GM12891 (cell line): ENCODE measurements at regions not wholly inside any gene's neighbourhood (a gene's known extent, or its start where the extent isn't known, plus 50 kb on each side); places are given as distances from the start of the nearest gene placed in this dataset.
"Not testable (repeated sequence)": the region's sequence is repeated elsewhere in the genome, so short reads cannot be mapped to it uniquely, and the experiment has no call there.

Experiments used
- DNase-seq: peaks from one replicate; pipeline ENCODE4 v3.0.0; 2011; ENCODE audit warnings: low spot score; ENCODE audit not compliant: insufficient read length
- FAIRE-seq: peaks from 2 replicates; lab custom pipeline; 2011; peaks lifted over from hg19 to GRCh38; lab: Jason Lieb, UNC
- PAX5 ChIP-seq: IDR thresholded peaks from 2 replicates; pipeline ENCODE4 v1.6.1; 2011; ENCODE audit warnings: low read length, moderate library complexity, mild to moderate bottlenecking; ENCODE audit not compliant: insufficient read depth, severe bottlenecking
- POLR2A ChIP-seq: IDR thresholded peaks from 2 replicates; pipeline ENCODE4 v1.6.1; 2011; ENCODE audit warnings: low read depth, low read length, control low read depth
- POLR2AphosphoS5 ChIP-seq: IDR thresholded peaks from 2 replicates; pipeline ENCODE4 v1.6.1; 2011; ENCODE audit warnings: low read depth, low read length, control low read depth
- POU2F2 ChIP-seq: IDR thresholded peaks from 2 replicates; pipeline ENCODE4 v1.6.1; 2011; ENCODE audit warnings: low read depth, mild to moderate bottlenecking, control low read depth, low read length, moderate library complexity
- SPI1 ChIP-seq: IDR thresholded peaks from 2 replicates; pipeline ENCODE4 v1.6.1; 2011; ENCODE audit warnings: low read depth, low read length, control low read depth
- TAF1 ChIP-seq: IDR thresholded peaks from 2 replicates; pipeline ENCODE4 v1.6.1; 2011; ENCODE audit warnings: low read depth, low read length, control low read depth

DNA sequence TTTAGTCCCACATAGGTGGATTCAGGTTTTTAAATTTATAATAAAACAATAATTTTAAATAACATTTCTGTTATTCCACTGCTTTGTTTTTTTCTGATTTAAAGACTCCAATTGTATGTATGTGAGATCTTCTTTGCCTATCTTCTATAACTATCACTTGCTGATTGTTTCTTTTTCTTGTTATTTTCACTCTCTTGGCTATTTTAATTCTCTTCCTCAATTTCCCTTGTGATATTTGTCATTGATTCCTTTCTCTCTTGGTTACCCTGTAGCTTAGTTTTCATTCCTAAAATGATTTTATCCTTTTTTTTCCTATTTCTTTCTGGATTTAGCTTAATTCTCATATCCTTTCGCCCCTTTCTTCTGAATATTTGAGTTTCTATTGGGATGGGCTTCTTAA lies 227.3 kb upstream of the TENT5A start:
- no peak for FAIRE-seq
- no peak for TF ChIP-seq POU2F2
- TF ChIP-seq PAX5: no peak

DNA sequence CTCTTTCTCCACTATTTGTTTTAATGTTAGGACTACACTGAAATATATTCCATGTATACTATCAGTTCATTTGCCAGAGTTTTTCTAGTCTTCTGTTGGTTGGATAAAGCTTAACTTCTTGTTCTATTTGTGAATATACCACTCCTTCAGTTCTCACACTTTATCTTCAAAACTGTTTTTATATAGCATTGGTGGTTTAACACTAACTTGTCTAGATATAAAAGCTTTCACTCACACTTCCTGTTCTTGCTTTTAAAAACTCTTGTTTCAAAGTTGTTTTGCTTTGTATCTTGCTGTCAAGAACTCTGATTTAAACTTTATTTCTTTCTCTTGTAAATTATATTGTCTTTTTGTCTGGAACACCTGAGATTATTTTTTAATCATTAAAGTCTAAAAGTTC lies 226.8 kb upstream of the TENT5A start:
- no peak for TF ChIP-seq POLR2AphosphoS5
- TF ChIP-seq SPI1: no peak
- no peak for TF ChIP-seq POLR2A
- no peak for TF ChIP-seq POU2F2
- TF ChIP-seq TAF1: no peak
- no peak for TF ChIP-seq PAX5
- peak; percentile 41 for FAIRE-seq

More for the DNA sequence above, 227.3 kb upstream of the TENT5A start:
- DNase-seq: no peak

DNA sequence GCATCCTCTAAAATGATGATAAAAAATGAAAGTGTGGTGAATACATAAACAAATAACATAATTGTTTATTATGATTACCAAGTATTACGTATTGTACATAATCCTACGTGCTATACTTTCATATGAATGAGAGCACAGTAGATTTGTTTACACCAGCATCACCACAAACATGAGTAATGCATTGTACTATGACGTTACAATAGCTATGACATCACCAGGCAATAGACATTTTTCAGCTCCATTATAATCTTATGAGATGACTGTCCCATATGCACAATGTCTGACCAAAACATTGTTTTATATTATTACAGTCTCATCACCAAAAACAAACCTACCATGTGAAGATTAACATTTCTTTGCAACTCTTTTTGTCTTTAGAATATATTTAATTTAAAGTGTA lies 225.7 kb upstream of the TENT5A start:
- no peak for TF ChIP-seq POLR2A
- TF ChIP-seq TAF1: no peak
- TF ChIP-seq PAX5: no peak
- no peak for TF ChIP-seq POU2F2
- no peak for TF ChIP-seq POLR2AphosphoS5
- TF ChIP-seq SPI1: no peak
- DNase-seq (no peak), FAIRE-seq (no peak)

More for the DNA sequence above, 226.8 kb upstream of the TENT5A start:
- DNase-seq: no peak

DNA sequence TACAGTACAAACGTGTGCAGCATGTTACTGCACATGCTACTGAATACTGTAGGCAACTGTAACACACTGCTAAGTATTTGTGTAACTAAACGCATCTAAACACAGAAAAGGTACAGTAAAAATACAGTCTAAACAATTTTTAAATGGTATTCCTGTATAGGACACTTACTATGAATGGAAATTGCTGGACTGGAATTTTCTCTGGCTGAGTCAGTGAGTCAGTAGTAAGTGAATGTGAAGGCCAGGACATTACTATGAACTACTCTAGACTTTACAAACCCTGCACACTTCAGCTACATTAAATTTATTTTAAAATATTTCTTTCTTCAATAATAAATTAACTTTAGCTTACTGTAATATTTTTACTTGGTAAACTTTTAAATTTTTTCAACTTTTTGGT lies 225.0 kb upstream of the TENT5A start:
- FAIRE-seq (no peak), DNase-seq (no peak)

DNA sequence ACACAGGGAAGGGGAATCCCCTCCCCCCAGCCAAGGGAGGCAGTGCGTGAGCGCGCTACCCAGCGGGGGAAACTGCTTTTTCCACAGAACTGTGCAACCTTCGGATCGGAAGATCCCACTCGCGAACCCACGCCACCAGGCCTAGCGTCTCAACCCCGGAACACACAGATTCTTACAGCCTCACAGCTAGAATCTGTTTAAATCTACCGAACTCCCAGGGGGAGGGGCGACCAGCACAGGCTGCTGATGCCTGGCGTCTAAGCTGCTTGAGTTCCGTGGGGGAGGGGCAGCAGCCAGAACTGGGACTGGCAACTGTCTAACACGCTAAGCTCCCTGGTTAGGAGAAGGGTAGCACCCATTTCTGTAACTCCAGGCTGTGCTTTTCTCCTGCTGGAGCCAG lies 217.3 kb upstream of the TENT5A start:
- no peak for TF ChIP-seq PAX5
- TF ChIP-seq POLR2A: no peak
- TF ChIP-seq POU2F2: no peak
- no peak for TF ChIP-seq SPI1
- TF ChIP-seq POLR2AphosphoS5: no peak
- no peak for TF ChIP-seq TAF1
- no peak for FAIRE-seq

More for the DNA sequence above, 225.0 kb upstream of the TENT5A start:
- no peak for TF ChIP-seq TAF1
- TF ChIP-seq POLR2AphosphoS5: no peak
- TF ChIP-seq POLR2A: no peak
- no peak for TF ChIP-seq SPI1
- TF ChIP-seq PAX5: no peak
- TF ChIP-seq POU2F2: no peak

DNA sequence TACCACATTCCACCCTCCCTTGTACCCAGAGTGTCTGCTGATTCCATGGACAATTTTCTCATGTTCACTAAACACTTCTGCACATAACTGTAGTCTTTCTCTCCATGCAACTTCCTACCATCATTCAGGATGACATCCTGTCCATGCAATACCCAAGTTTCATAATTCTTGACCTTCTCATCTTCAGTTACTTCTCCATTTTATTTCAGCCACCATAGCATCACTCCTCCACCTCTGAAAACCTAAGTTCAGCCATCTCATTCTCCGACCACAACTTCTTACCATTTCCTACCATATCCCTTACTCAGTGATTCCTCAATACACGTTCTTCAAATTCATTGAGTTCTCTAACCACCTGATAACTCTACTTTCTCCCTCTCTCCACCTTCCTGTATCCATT lies 216.5 kb upstream of the TENT5A start:
- TF ChIP-seq POLR2A: no peak
- no peak for TF ChIP-seq PAX5
- TF ChIP-seq TAF1: no peak
- TF ChIP-seq SPI1: no peak
- TF ChIP-seq POU2F2: no peak
- no peak for TF ChIP-seq POLR2AphosphoS5
- FAIRE-seq: no peak
- no peak for DNase-seq

More for the DNA sequence above, 217.3 kb upstream of the TENT5A start:
- DNase-seq: no peak

DNA sequence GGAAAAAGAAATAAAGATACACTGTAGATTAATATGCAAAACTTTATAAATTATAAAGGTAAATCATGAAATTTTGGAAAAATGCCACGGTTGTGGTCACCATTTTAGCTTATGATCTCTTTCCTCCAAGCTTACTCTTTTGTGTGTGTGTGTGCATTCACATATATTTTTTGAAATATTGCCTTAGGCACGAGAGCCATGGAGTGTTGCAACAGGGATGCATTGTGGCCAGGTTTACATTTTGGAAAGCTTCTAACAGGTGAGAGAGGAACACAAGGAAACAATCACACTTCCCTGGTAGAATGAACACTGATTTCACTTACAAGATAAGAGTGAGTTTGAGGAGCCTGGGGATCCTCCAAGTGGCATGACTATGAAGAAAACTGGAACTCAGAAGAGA lies 214.5 kb upstream of the TENT5A start:
- TF ChIP-seq TAF1 (no peak), POU2F2 (no peak), POLR2AphosphoS5 (no peak), POLR2A (no peak), PAX5 (no peak), SPI1 (no peak)
- no peak for FAIRE-seq
- no peak for DNase-seq

DNA sequence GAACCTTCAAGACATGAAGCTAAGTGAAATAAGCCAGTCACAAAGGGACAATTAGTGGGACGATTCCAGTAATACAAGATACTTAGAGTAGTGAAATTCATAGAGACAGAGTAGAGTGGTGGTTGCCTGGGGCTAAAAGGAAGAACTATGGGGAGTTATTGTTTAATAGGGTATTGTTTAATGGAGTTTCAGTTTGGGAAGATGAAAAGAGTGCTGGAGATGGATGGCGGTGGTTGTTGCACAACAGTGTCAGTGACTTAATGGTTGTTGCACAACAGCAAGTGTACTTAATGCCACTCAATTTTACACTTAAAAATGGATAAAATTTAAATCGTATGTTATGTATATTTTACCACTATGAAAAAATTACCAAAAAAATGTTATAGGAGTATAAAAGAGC lies 209.7 kb upstream of the TENT5A start:
- FAIRE-seq (no peak), DNase-seq (no peak)
- TF ChIP-seq POLR2AphosphoS5 (no peak), POLR2A (no peak), SPI1 (no peak), TAF1 (no peak), POU2F2 (no peak), PAX5 (no peak)

DNA sequence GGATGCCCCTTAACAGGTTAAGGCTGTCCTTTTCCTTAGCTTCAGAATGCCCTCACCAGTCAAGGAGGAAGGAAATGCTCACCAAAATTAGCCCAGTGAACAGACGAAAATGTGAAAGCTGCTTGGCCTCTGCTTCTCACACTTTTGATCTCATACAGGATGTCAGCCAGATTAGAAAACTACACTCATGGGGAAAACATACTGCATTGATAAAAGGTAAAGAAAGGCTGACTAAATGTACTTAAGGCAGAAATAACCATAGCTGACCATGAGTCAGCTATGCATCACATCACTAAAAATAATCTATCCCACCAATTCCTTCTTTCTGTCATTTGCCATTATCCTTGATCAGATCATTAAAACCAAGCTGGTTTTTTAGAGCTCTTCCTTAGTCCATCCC lies 198.4 kb upstream of the TENT5A start:
- no peak for DNase-seq
- no peak for FAIRE-seq

DNA sequence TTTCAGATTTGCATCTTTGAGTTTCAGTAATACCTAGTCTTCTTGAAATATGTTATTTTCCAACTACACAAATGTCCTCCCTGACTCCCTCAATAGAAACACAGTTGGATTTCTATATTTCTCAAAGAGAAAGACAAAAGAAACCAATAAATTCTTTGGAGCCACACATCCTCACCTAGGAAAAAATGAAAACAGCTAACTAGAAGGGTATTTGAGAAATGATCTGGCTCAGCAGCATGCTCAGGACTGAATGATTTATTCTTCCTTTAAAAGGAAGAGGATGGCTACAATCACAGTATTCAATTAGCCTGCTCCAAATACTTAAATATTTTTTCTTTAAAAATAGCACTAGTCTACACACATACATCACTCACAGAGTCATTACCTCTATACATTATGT lies 196.4 kb upstream of the TENT5A start:
- FAIRE-seq (no peak), DNase-seq (no peak)

More for the DNA sequence above, 198.4 kb upstream of the TENT5A start:
- TF ChIP-seq POLR2A: no peak

DNA sequence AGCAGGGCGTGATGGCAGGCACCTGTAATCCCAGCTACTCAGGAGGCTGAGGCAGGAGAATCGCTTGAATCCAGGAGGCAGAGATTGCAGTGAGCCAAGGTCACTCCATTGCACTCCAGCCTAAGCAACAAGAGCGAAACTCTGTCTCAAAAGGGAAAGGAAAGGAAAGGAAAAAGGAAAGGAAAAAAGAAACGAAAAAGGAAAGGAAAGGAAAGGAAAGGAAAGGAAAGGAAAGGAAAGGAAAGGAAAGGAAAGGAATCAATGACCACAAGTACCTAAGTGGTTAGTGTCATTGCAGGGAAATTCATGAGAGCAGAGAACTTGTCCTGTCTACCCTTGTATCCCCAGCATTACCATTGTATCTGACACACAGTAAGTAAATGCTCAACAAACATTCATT lies 195.7 kb upstream of the TENT5A start:
- not testable (repeated sequence) for DNase-seq, FAIRE-seq

More for the DNA sequence above, 196.4 kb upstream of the TENT5A start:
- TF ChIP-seq POLR2A (no peak), PAX5 (no peak), SPI1 (no peak), POLR2AphosphoS5 (no peak), POU2F2 (no peak), TAF1 (no peak)
